ENCODE measurements at regions not wholly inside any gene's neighbourhood (a gene's known extent, or its start where the extent isn't known, plus 50 kb on each side); places are given as distances from the start of the nearest gene placed in this dataset.

DNA sequence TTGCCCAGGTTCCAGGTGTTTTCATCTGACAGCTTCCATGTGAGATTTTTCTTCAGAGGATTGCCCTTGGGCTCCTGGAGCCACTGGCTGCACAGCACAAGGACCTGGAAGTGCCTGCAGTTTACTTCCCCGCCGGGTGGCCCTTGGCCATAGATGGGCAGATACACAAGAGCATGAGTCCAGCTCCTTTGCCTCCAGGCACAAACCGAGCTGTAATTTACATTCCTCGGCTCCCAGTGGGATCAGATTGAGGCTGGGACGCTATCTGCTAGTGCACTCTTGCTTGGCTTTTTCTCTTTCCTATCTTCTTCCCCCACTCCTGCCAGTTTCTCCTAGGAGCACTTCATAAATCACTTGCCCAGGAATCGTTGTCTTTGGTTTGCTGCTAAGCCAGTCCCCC lies 85.4 kb upstream of the RALY start:
- H3K4me3 Mint-ChIP-seq = no peak overlapping the region
- H3K27ac Mint-ChIP-seq = no peak overlapping the region
- DNase-seq (no peak), ATAC-seq (replicated peaks) (no peak)
- H3K27me3 Mint-ChIP-seq = peaks cover 12 to 32% of the 10 kb centered on the region in 2 donors
- no peaks in the 10 kb centered on the region for H3K4me1 Mint-ChIP-seq (ENCODE audit: low read depth in 2 of 2)
- H3K9me3 Mint-ChIP-seq = no peaks in the 10 kb centered on the region
- H3K36me3 Mint-ChIP-seq (ENCODE audit: insufficient read depth) = no peaks in the 10 kb centered on the region

DNA sequence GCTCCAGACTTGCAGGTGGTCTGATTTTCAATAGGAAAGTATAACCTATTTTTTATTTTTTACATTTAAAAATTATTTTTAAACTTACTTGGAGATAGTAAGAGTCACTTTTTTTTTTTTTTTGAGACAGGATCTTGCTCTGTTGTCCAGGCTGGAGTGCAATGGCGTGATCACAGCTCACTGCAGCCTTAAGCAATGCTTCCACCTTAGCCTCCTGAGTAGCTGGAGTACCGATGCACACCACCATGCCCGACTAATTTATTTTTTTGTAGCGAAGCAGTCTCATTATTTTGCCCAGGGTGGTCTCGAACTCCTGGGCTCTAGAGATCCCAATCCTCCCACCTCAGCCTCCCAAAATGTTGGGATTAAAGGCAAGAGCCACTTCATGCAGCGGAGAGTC lies 84.8 kb upstream of the RALY start:
- ATAC-seq (replicated peaks) (no peak), DNase-seq (no peak)
- Mint-ChIP-seq H3K36me3 (ENCODE audit: insufficient read depth) (no peaks in the 10 kb centered on the region), H3K9me3 (no peaks in the 10 kb centered on the region), H3K27ac (no peak overlapping the region), H3K4me3 (no peak overlapping the region), H3K27me3 (peaks cover 15 to 37% of the 10 kb centered on the region in 2 donors), H3K4me1 (ENCODE audit: low read depth in 2 of 2) (no peaks in the 10 kb centered on the region)

DNA sequence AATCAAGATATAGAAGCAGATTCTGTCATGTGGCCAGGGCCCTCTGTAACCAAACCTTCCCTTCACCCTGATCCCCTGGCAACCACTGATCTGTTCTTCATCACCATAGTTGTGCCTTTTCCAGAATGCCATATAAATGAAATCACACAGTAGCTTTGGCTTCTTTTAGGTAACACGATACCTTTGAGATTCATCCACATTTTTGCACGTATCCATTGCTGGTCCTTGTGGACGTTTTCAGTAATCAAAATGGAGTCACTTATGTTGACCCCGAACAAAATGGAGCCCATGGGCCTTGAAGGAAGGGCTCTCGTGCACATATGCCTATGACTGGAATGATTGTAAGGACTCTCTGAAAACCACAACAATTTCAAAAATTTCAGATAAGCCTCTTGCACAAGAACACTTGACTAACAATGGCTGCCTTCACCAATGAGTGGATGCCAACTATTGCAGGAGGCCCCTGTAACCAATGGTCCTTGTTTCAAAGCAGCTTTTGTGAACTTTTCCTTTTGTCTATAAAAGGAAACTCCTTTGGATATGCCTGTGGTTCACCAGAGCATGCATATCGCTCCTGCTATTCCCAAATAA lies 84.3 kb upstream of the RALY start:
- DNase-seq = no peak
- no peak overlapping the region for H3K27ac Mint-ChIP-seq

DNA sequence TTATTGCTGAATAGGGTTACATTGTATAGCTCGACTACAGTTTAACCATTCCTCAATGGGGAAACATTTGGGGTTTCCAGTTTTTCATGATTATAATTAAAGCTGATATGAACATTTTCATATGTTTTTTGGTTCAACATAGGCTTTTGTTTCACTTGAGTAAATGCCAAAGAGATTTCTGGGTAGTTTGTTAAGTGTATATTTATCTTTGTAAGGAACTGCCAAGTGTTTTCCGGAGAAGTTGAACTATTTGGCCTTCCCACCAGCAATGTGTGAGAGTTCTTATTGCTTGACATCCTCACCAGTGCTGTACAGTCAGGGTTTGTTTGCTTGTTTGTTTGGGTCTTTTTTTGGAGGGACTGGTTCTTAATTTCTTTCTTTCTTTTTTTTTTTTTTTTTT lies 83.7 kb upstream of the RALY start:
- Mint-ChIP-seq H3K4me1 (ENCODE audit: low read depth in 2 of 2) (no peaks in the 10 kb centered on the region), H3K27me3 (peaks cover 15 to 38% of the 10 kb centered on the region in 2 donors), H3K36me3 (ENCODE audit: insufficient read depth) (no peaks in the 10 kb centered on the region), H3K27ac (no peak overlapping the region), H3K9me3 (no peaks in the 10 kb centered on the region), H3K4me3 (no peak overlapping the region)
- DNase-seq = no peak
- no peak for ATAC-seq (replicated peaks)

More for the DNA sequence above, 84.3 kb upstream of the RALY start:
- peaks cover 15 to 38% of the 10 kb centered on the region in 2 donors for H3K27me3 Mint-ChIP-seq
- H3K4me1 Mint-ChIP-seq (ENCODE audit: low read depth in 2 of 2) = no peaks in the 10 kb centered on the region
- no peaks in the 10 kb centered on the region for H3K36me3 Mint-ChIP-seq (ENCODE audit: insufficient read depth)
- H3K9me3 Mint-ChIP-seq = no peaks in the 10 kb centered on the region
- ATAC-seq (replicated peaks) = no peak
- H3K4me3 Mint-ChIP-seq = no peak overlapping the region

DNA sequence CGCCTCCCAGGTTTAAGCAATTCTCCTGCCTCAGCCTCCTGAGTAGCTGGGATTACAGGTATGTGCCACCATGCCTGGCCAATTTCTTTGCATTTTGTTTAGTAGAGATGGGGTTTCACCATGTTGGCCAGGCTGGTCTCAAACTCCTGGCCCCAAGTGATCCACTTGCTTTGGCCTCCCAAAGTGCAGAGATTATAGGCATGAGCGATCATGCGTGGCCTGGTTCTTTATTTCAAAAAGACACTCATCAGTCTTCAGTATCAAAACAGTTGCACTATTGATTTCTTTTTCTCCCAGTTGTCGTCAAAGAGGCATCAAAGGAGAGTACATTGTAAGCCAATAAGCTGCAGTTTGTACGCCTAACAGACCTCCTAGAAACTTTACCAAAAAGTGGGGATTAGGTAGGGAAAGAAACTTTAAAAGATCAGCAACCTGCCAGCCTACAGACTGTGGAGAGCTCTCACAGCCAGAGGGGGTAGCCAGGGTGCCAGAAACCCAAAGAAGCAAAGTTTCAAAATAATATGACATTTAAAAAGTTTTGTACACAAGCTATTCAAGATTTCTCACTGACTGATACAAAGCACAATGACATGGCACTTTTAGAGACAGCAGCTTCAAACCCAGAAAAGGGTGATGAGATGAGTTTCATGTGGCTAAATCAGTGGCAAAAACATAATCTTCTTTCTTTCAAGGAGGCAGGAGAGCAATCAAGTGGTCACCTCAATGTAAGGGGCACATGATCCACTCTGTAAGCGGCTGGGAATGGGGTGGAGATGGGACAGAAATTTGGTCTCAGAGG lies 83.0 kb upstream of the RALY start:
- DNase-seq (no peak), ATAC-seq (replicated peaks) (no peak)
- Mint-ChIP-seq H3K4me3 (no peak overlapping the region), H3K27ac (no peak overlapping the region), H3K27me3 (peaks cover 15 to 38% of the 10 kb centered on the region in 2 donors), H3K36me3 (ENCODE audit: insufficient read depth) (no peaks in the 10 kb centered on the region), H3K4me1 (ENCODE audit: low read depth in 2 of 2) (no peaks in the 10 kb centered on the region), H3K9me3 (no peaks in the 10 kb centered on the region)

DNA sequence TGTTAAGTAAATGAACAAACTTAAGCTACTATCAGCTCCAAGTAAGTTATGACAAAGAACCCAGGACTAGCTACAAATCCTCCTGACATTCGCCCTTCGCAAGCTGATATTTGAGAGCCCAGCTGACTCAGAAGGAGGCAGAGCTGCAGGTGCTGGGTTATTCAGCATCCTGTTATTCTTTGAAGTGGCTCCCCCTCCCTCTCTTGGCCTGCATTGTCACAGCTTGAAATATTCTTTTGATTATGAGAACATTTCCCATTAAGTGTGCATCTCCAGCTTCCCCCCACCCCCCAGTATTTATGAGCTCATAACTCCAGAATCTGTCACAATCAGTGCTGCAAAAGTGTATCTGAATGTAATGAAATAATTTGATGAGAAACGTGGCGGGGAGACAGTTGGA lies 78.8 kb upstream of the RALY start:
- H3K36me3 Mint-ChIP-seq (ENCODE audit: insufficient read depth) = no peaks in the 10 kb centered on the region

DNA sequence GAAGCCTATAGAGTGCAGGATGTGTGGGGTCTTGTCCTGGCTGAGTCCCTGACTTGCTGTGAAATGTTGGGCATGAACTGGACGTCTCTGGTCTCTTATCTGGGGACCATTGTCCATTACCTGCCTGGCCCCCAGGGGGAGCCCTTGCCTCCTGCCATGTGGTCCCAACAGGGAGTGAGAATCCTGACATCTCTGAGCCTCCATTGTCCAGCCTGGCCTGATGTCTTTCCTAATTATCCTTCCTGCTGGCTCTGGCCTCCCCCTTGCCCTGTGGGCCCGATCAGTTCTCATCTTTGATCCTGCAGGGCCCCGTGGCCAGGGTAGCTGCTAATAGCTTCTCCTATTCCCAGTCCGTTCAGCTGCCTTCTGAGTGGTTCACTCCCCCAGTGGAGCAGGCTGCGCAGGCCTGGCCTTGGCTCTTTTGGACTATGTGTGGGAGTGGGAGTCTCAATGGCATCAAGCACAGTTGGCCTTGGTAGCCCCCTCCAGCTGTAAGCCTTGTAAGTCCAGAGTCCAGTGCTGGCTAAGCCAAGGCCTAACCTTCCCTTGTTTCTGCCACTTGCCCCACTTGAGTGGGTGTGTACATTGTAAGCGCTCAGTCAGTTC lies 77.9 kb upstream of the RALY start:
- H3K9me3 Mint-ChIP-seq = no peaks in the 10 kb centered on the region
- H3K36me3 Mint-ChIP-seq (ENCODE audit: insufficient read depth) = no peaks in the 10 kb centered on the region
- no peak overlapping the region for H3K4me3 Mint-ChIP-seq
- peak; percentile 61 for ATAC-seq (replicated peaks)
- H3K27me3 Mint-ChIP-seq = peaks cover 10 to 21% of the 10 kb centered on the region in 2 donors
- peaks cover 0 to 5% of the 10 kb centered on the region in 2 donors for H3K4me1 Mint-ChIP-seq (ENCODE audit: low read depth in 2 of 2)
- no peak overlapping the region for H3K27ac Mint-ChIP-seq
- DNase-seq = peak; percentile 48 to 56 (median 54)

More for the DNA sequence above, 78.8 kb upstream of the RALY start:
- no peak for DNase-seq
- no peak overlapping the region for H3K4me3 Mint-ChIP-seq
- H3K4me1 Mint-ChIP-seq (ENCODE audit: low read depth in 2 of 2) = peaks cover 0 to 5% of the 10 kb centered on the region in 2 donors
- no peaks in the 10 kb centered on the region for H3K9me3 Mint-ChIP-seq
- no peak overlapping the region for H3K27ac Mint-ChIP-seq
- peaks cover 10 to 21% of the 10 kb centered on the region in 2 donors for H3K27me3 Mint-ChIP-seq
- ATAC-seq (replicated peaks) = peak; percentile 40

DNA sequence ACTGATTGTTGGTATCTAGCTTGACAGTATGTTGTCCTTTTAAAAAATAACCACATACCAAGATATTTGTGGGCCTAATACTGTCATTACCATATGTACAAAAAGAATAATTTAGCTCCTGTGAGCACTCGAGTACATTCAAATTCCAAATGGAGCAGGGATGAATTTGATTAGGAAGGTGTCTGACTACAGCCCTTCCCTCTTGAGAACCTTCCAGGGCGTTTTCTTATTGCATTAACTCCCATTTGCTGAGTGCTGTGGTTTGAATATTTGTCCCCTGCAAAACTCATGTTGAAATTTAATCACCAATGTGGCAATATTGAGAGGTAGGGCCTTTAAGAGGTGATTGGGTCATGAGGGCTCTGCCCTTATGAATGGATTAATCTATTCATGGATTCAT lies 76.9 kb upstream of the RALY start:
- no peak for DNase-seq
- H3K36me3 Mint-ChIP-seq (ENCODE audit: insufficient read depth) = no peaks in the 10 kb centered on the region
- H3K27ac Mint-ChIP-seq = no peak overlapping the region
- no peaks in the 10 kb centered on the region for H3K9me3 Mint-ChIP-seq
- no peak for ATAC-seq (replicated peaks)
- no peak overlapping the region for H3K4me3 Mint-ChIP-seq
- H3K27me3 Mint-ChIP-seq = peaks cover 10 to 21% of the 10 kb centered on the region in 2 donors
- H3K4me1 Mint-ChIP-seq (ENCODE audit: low read depth in 2 of 2) = peaks cover 0 to 5% of the 10 kb centered on the region in 2 donors

DNA sequence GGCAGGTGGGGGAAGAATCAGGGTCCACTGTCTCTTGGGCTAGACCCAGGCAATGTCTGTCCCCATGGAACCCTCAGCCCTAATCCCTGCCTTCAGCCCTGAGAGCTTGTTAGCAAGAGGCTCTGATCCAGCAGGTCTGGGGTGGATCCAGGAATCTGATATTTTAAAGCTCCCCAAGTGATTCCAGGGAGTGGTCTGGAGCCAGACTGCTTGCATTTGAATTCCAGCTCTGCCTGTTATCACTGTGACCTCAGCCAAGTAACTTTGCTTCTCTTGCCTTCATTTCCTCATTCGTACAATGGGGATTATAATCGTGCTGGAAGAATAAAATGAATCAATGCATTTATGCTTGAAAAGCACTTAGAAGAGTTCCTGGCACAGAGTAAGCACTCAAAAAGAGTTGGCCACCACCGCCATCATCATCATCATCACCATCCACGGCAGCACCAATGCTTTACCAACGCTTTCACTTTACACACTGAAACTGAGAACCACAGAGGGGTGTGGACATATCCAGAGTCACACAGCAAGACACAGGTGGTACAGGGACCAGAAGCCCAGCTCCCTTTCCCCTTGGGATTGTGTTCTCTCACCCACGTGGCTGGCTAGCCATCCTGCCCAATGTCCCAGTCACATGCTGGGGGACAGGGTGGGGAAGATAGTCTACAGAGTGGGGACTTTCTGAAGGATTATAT lies 75.7 kb upstream of the RALY start:
- Mint-ChIP-seq H3K4me1 (ENCODE audit: low read depth in 2 of 2) (peaks cover 0 to 5% of the 10 kb centered on the region in 2 donors), H3K9me3 (no peaks in the 10 kb centered on the region), H3K27ac (no peak overlapping the region), H3K36me3 (ENCODE audit: insufficient read depth) (no peaks in the 10 kb centered on the region), H3K27me3 (peaks cover 7 to 10% of the 10 kb centered on the region in 2 donors), H3K4me3 (no peak overlapping the region)
- no peak for DNase-seq
- no peak for ATAC-seq (replicated peaks)

DNA sequence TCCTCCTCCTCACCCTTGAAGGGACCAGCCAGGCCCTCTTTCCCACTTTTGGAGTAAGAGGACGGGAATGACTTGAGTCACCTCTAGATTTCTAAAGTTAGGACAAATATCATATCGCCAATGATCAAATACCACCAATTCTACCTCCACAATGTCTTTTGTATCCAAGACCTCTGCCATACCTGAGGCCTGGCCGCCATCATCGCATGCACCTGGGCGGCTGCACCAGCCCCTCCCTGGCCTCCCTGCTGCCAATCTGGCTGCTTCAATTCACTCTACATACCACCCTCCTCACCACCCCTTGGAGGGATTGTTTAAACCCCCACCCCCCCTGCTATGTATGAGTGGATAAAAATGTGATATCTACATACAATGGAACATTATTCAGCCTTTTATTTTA lies 75.0 kb upstream of the RALY start:
- Mint-ChIP-seq H3K4me3 (no peak overlapping the region), H3K36me3 (ENCODE audit: insufficient read depth) (no peaks in the 10 kb centered on the region), H3K27ac (no peak overlapping the region), H3K27me3 (peaks cover 0 to 3% of the 10 kb centered on the region in 2 donors), H3K4me1 (ENCODE audit: low read depth in 2 of 2) (peaks cover 0 to 5% of the 10 kb centered on the region in 2 donors), H3K9me3 (no peaks in the 10 kb centered on the region)
- DNase-seq (no peak), ATAC-seq (replicated peaks) (no peak)

DNA sequence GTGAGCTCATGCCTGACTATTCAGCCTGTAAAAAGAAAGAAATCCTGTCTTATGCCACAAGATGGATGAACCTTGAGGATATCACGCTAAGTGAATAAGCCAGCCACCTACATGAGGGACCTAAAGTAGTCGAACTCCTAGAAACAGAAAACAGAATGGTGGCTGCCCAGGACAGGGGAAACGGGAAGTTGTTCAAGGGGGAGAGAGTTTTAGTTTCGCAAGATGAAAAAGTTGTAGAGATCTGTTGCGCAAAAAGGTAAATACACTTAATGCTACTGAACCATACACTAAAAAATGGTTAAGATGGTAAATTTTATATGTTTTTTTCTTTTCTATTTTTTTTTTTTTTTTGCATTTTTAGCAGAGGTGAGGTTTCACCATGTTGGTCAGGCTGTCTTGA lies 74.1 kb upstream of the RALY start:
- H3K27me3 Mint-ChIP-seq = peaks cover 5 to 9% of the 10 kb centered on the region in 2 donors
- ATAC-seq (replicated peaks) (no peak), DNase-seq (no peak)
- H3K36me3 Mint-ChIP-seq (ENCODE audit: insufficient read depth) = no peaks in the 10 kb centered on the region
- H3K27ac Mint-ChIP-seq = no peak overlapping the region
- H3K4me3 Mint-ChIP-seq = no peak overlapping the region
- H3K9me3 Mint-ChIP-seq = no peaks in the 10 kb centered on the region
- H3K4me1 Mint-ChIP-seq (ENCODE audit: low read depth in 2 of 2) = peaks cover 0 to 5% of the 10 kb centered on the region in 2 donors

DNA sequence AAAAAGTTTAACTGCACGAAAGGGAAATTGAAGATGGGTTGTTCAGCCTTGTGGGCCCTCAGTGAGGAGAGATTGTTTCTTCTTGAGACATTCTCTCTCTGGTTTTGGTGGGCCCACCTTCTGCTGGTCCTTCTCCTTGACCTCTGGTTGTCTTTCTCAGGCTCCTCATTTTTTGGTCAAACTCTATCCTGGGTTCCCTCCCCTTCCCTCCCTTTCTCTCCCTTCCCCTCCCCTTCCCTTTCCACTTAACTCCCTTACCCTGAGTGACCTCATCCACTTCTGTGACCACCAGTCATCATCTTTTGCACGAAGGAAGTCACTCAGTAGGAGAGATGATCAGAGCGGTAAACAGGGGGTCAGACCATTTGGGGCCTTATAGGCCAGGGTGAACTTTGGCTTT lies 71.5 kb upstream of the RALY start:
- Mint-ChIP-seq H3K9me3 (no peaks in the 10 kb centered on the region), H3K36me3 (ENCODE audit: insufficient read depth) (no peaks in the 10 kb centered on the region), H3K27me3 (peaks cover 5 to 9% of the 10 kb centered on the region in 2 donors), H3K4me3 (no peak overlapping the region), H3K27ac (no peak overlapping the region), H3K4me1 (ENCODE audit: low read depth in 2 of 2) (peaks cover 0 to 5% of the 10 kb centered on the region in 2 donors)
- ATAC-seq (replicated peaks) = no peak
- DNase-seq = no peak

DNA sequence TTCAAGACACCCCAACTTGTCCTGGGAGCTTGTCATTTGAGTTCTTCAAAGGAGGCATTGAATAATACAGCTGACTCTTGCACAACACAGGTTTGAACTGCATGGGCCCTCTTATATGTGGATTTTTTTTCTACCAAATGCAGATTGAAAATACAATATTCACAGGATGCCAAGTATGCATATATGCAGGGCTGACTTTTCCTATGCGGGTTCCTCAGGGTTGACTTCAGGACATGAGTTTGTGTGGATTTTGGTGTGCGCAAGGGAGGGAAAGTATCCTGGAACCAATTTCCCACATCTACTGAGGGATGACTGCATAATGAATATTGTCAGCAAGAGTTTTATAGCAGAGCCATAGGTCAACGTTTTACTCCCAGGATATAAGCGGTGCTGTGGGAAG lies 70.0 kb upstream of the RALY start:
- ATAC-seq (replicated peaks) (no peak), DNase-seq (no peak)
- no peak overlapping the region for H3K4me3 Mint-ChIP-seq
- peaks cover 5 to 19% of the 10 kb centered on the region in 2 donors for H3K27me3 Mint-ChIP-seq
- no peaks in the 10 kb centered on the region for H3K9me3 Mint-ChIP-seq
- no peaks in the 10 kb centered on the region for H3K4me1 Mint-ChIP-seq (ENCODE audit: low read depth in 2 of 2)
- H3K27ac Mint-ChIP-seq = no peak overlapping the region
- no peaks in the 10 kb centered on the region for H3K36me3 Mint-ChIP-seq (ENCODE audit: insufficient read depth)
